ENCODE measurements at regions not wholly inside any gene's neighbourhood (a gene's known extent, or its start where the extent isn't known, plus 50 kb on each side); places are given as distances from the start of the nearest gene placed in this dataset.

GRCh38 chr13:97077341-97077740 is 83.1 kb upstream of the OXGR1 start:
- Histone ChIP-seq H3F3A (ENCODE audit: low read length, unreplicated experiment) (no peaks in the 10 kb centered on the region), H3K4me3 (ENCODE audit: low read length) (no peak overlapping the region), H3K36me3 (ENCODE audit: low read depth, low read length) (no peaks in the 10 kb centered on the region), H2AFZ (ENCODE audit: low read length) (no peak overlapping the region), H3K9me3 (ENCODE audit: low read length) (no peaks in the 10 kb centered on the region), H3K4me1 (ENCODE audit: insufficient read depth, low read length) (no peaks in the 10 kb centered on the region), H3K4me2 (ENCODE audit: low read length) (no peak overlapping the region), H4K20me1 (ENCODE audit: low read length) (no peaks in the 10 kb centered on the region), H3K27ac (ENCODE audit: low read length) (no peak overlapping the region), H3K79me2 (ENCODE audit: low read length) (no peaks in the 10 kb centered on the region), H3K9ac (ENCODE audit: low read length) (no peak overlapping the region), H3K27me3 (ENCODE audit: low read length) (peaks cover 8% of the 10 kb centered on the region; the same call in 1 of the 2 replicates), H3K9me2 (replicated peaks; ENCODE audit: low read length) (no peaks in the 10 kb centered on the region)
- DNase-seq, result no peak
- ChIA-PET CTCF (no interaction called here), POLR2A (ENCODE audit: unreplicated experiment) (interaction anchor here (0.6 kb wide), 1 partner anchor 74 kb away, joined by 8 read pairs; no protein-coding TSS in a partner anchor)
- no TSS peak for BruUV-seq (replicated peaks)
- intact Hi-C loops (cut with micrococcal nuclease), result no loop called here
- no peak for TF ChIP-seq CTCF (conservative IDR thresholded peaks at IDR 0.05; ENCODE audit: low read depth, low read length)
- no peak for TF ChIP-seq EZH2phosphoT487 (IDR thresholded peaks at IDR 0.05; ENCODE audit: borderline replicate concordance, low read length)
- TF ChIP-seq EZH2 (IDR thresholded peaks at IDR 0.05; ENCODE audit: low read length, unreplicated experiment), result no peak
- ATAC-seq, result no peak

DNA sequence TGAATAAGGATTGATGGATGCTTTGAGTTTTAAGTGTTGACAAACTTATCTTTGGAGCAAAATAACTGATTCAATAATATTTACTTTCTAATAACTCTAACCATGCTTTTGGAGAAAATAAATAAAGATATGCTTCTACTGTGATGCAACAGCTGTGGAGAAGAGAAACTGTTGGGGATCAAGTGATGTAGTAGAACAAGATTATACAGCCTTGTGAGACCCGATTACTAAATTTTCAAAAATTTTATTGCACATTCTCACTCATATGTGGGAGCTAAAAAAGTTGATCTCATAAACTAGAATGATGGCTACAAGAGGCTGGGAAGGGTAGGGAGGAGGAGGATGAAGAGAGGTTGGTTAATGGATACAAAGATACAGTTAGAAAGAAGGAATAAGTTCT is 85.5 kb upstream of the OXGR1 start:
- Histone ChIP-seq H3K9ac (ENCODE audit: low read length) (no peak overlapping the region), H3K9me2 (replicated peaks; ENCODE audit: low read length) (no peaks in the 10 kb centered on the region), H4K20me1 (ENCODE audit: low read length) (no peaks in the 10 kb centered on the region), H3K4me1 (ENCODE audit: insufficient read depth, low read length) (no peaks in the 10 kb centered on the region), H3K9me3 (ENCODE audit: low read length) (no peaks in the 10 kb centered on the region), H3K4me3 (ENCODE audit: low read length) (no peak overlapping the region), H3F3A (ENCODE audit: low read length, unreplicated experiment) (no peaks in the 10 kb centered on the region), H3K27ac (ENCODE audit: low read length) (no peak overlapping the region), H2AFZ (ENCODE audit: low read length) (no peak overlapping the region), H3K36me3 (ENCODE audit: low read depth, low read length) (no peaks in the 10 kb centered on the region), H3K27me3 (ENCODE audit: low read length) (peaks cover 8% of the 10 kb centered on the region; the same call in 1 of the 2 replicates), H3K4me2 (ENCODE audit: low read length) (no peak overlapping the region), H3K79me2 (ENCODE audit: low read length) (no peaks in the 10 kb centered on the region)
- BruUV-seq (replicated peaks), result no TSS peak
- ATAC-seq (no peak), DNase-seq (no peak)
- intact Hi-C loops (cut with micrococcal nuclease), result no loop called here
- TF ChIP-seq EZH2phosphoT487 (IDR thresholded peaks at IDR 0.05; ENCODE audit: borderline replicate concordance, low read length) (no peak), CTCF (conservative IDR thresholded peaks at IDR 0.05; ENCODE audit: low read depth, low read length) (no peak)
- ChIA-PET CTCF (no interaction called here), POLR2A (ENCODE audit: unreplicated experiment) (no interaction called here)

- no peak for DNase-seq
- Histone ChIP-seq H3K79me2 (ENCODE audit: low read length) (no peaks in the 10 kb centered on the region), H3K9me2 (replicated peaks; ENCODE audit: low read length) (no peaks in the 10 kb centered on the region), H3K36me3 (ENCODE audit: low read depth, low read length) (no peaks in the 10 kb centered on the region), H3K4me1 (ENCODE audit: insufficient read depth, low read length) (no peaks in the 10 kb centered on the region), H4K20me1 (ENCODE audit: low read length) (no peaks in the 10 kb centered on the region), H2AFZ (ENCODE audit: low read length) (no peak overlapping the region), H3K27ac (ENCODE audit: low read length) (no peak overlapping the region), H3F3A (ENCODE audit: low read length, unreplicated experiment) (no peaks in the 10 kb centered on the region), H3K9ac (ENCODE audit: low read length) (no peak overlapping the region), H3K27me3 (ENCODE audit: low read length) (no peaks in the 10 kb centered on the region), H3K9me3 (ENCODE audit: low read length) (no peaks in the 10 kb centered on the region), H3K4me3 (ENCODE audit: low read length) (no peak overlapping the region), H3K4me2 (ENCODE audit: low read length) (no peak overlapping the region)
- no peak for ATAC-seq
- TF ChIP-seq CTCF (conservative IDR thresholded peaks at IDR 0.05; ENCODE audit: low read depth, low read length), result no peak
- no peak for TF ChIP-seq EZH2 (IDR thresholded peaks at IDR 0.05; ENCODE audit: low read length, unreplicated experiment)
- TF ChIP-seq EZH2phosphoT487 (IDR thresholded peaks at IDR 0.05; ENCODE audit: borderline replicate concordance, low read length), result no peak
- no TSS peak for BruUV-seq (replicated peaks)
- intact Hi-C loops (cut with micrococcal nuclease), result no loop called here
- POLR2A ChIA-PET (ENCODE audit: unreplicated experiment), result no interaction called here
- CTCF ChIA-PET, result no interaction called here
These were observed 88.4 kb upstream of the OXGR1 start for GRCh38 chr13:97082461-97083207.

Data from PC-3 (cell line).